CD14-positive monocyte (primary cell): ENCODE measurements at regions not wholly inside any gene's neighbourhood (a gene's known extent, or its start where the extent isn't known, plus 50 kb on each side); places are given as distances from the start of the nearest gene placed in this dataset.

Experiments used
- DNase-seq, 3 donors: peaks; one replicate each; pipeline ENCODE4 v3.0.0-alpha.2; 2011 to 2022
- H2AFZ ChIP-seq: 2 replicates; pipeline ENCODE4 v1.6.0; 2012; ENCODE audit warnings: mild to moderate bottlenecking, low read depth, low read length, inconsistent platforms; ENCODE audit not compliant: insufficient read depth, poor library complexity, severe bottlenecking
- H3K27ac ChIP-seq, 2 donors: 1 replicate in 1 of 2; 2 replicates in 1 of 2; pipeline ENCODE4 v1.5.1; 2012 to 2013; ENCODE audit warnings: low read length in 2 of 2, control low read depth in 1 of 2, inconsistent platforms in 1 of 2, low read depth in 1 of 2, mild to moderate bottlenecking in 1 of 2
- H3K27me3 ChIP-seq, 2 donors: one replicate each; pipeline versions ENCODE4 v1.6.0 to v1.6.1; 2011 to 2013; ENCODE audit warnings: low read length in 2 of 2; ENCODE audit not compliant: control insufficient read depth in 2 of 2, insufficient read depth in 2 of 2
- H3K36me3 ChIP-seq, 2 donors: replicated peaks in 1 of 2; 1 replicate in 1 of 2; 2 replicates in 1 of 2; pipeline versions ENCODE4 v1.5.1 to v1.6.1; 2012 to 2013; ENCODE audit warnings: low read length in 2 of 2, control low read depth in 1 of 2, inconsistent platforms in 1 of 2, mild to moderate bottlenecking in 1 of 2; ENCODE audit not compliant: insufficient read depth in 2 of 2, control insufficient read depth in 1 of 2
- H3K4me1 ChIP-seq, 2 donors: 1 replicate in 1 of 2; 2 replicates in 1 of 2; pipeline versions ENCODE4 v1.5.1 to v1.6.1; 2012 to 2013; ENCODE audit warnings: low read length in 2 of 2, control low read depth in 1 of 2, inconsistent platforms in 1 of 2, mild to moderate bottlenecking in 1 of 2, moderate library complexity in 1 of 2; ENCODE audit not compliant: insufficient read depth in 2 of 2, control insufficient read depth in 1 of 2
- H3K4me2 ChIP-seq: replicated peaks from 2 replicates; pipeline ENCODE3; 2012; ENCODE audit warnings: low read length, moderate library complexity, mild to moderate bottlenecking; ENCODE audit not compliant: poor library complexity, severe bottlenecking; ENCODE audit errors: extremely low read depth
- H3K4me3 ChIP-seq, 3 experiments: fragments of 200-600 bp in 1 of 3; sonication (generic) in 1 of 3; replicated peaks in 1 of 3; 1 replicate in 2 of 3; 2 replicates in 1 of 3; pipeline ENCODE4 v1.5.1; 2011 to 2013; ENCODE audit warnings: low read length in 3 of 3, mild to moderate bottlenecking in 3 of 3, control low read depth in 2 of 3, low read depth in 2 of 3, inconsistent platforms in 1 of 3, moderate library complexity in 1 of 3
- H3K79me2 ChIP-seq: 2 replicates; pipeline ENCODE4 v1.6.0; 2012; ENCODE audit warnings: mild to moderate bottlenecking, control low read depth, inconsistent platforms, low read length, moderate library complexity; ENCODE audit not compliant: insufficient read depth
- H3K9ac ChIP-seq: 2 replicates; pipeline ENCODE4 v1.6.0; 2017; ENCODE audit warnings: low read length, mild to moderate bottlenecking; ENCODE audit not compliant: insufficient read depth, poor library complexity, severe bottlenecking
- H3K9me3 ChIP-seq, 2 donors: replicated peaks in 1 of 2; 1 replicate in 1 of 2; 2 replicates in 1 of 2; pipeline versions ENCODE4 v1.5.1 to v1.6.1; 2012 to 2013; ENCODE audit warnings: low read length in 2 of 2, control low read depth in 1 of 2; ENCODE audit not compliant: control insufficient read depth in 1 of 2, insufficient read depth in 1 of 2
- H4K20me1 ChIP-seq: 2 replicates; pipeline ENCODE4 v1.6.0; 2012; ENCODE audit warnings: mild to moderate bottlenecking, low read length, control low read depth, moderate library complexity; ENCODE audit not compliant: insufficient read depth
- H3K27ac Mint-ChIP-seq, 7 donors: one replicate each; pipeline ENCODE4 v1.8.0; 2020; ENCODE audit warnings: mild to moderate bottlenecking in 7 of 7, mixed read lengths in 7 of 7, moderate library complexity in 6 of 7, inconsistent platforms in 2 of 7
- H3K27me3 Mint-ChIP-seq, 3 donors: one replicate each; pipeline ENCODE4 v1.8.0; 2021 to 2022; ENCODE audit warnings: low read depth in 3 of 3, mild to moderate bottlenecking in 3 of 3, mixed read lengths in 3 of 3, moderate library complexity in 3 of 3, inconsistent platforms in 1 of 3
- H3K36me3 Mint-ChIP-seq, 2 donors: one replicate each; pipeline ENCODE4 v1.8.0; 2020; ENCODE audit warnings: mixed read lengths in 2 of 2, inconsistent platforms in 1 of 2, mild to moderate bottlenecking in 1 of 2
- H3K4me1 Mint-ChIP-seq: one replicate; pipeline ENCODE4 v1.8.0; 2020; ENCODE audit warnings: mild to moderate bottlenecking, mixed read lengths
- H3K4me3 Mint-ChIP-seq, 2 donors: one replicate each; pipeline ENCODE4 v1.8.0; 2020; ENCODE audit warnings: mild to moderate bottlenecking in 2 of 2, mixed read lengths in 2 of 2, moderate library complexity in 1 of 2
- H3K9me3 Mint-ChIP-seq, 7 donors: one replicate each; pipeline ENCODE4 v1.8.0; 2020 to 2022; ENCODE audit warnings: mixed read lengths in 7 of 7, mild to moderate bottlenecking in 6 of 7, moderate library complexity in 6 of 7, inconsistent platforms in 2 of 7
- CTCF ChIP-seq: fragments of 200-600 bp; IDR thresholded peaks from one replicate; pipeline ENCODE4 v1.8.0; 2022; ENCODE audit warnings: antibody characterized with exemption, mild to moderate bottlenecking
- WGBS: methylation state at CpG from one replicate; pipeline ENCODE4 v1.1.5; 2013; ENCODE audit warnings: missing lambda C conversion rate; ENCODE audit not compliant: insufficient coverage; 5-methylcytosine and 5-hydroxymethylcytosine counted together
- intact Hi-C, 2 donors: fragments of 100-400 bp; cut with micrococcal nuclease; formaldehyde crosslinking; loops; one replicate each; pipeline versions ENCODE4 v1.15.0 to v1.15.1; 2023

GRCh38 chr3:61460636-61461035 lies 100.7 kb upstream of the PTPRG start:
- Histone ChIP-seq H2AFZ (no peak overlapping the region), H3K27ac (no peak overlapping the region), H3K9me3 (no peaks in the 10 kb centered on the region), H3K4me2 (no peak overlapping the region), H3K36me3 (no peaks in the 10 kb centered on the region), H3K27me3 (no peaks in the 10 kb centered on the region), H4K20me1 (no peaks in the 10 kb centered on the region), H3K9ac (no peak overlapping the region), H3K79me2 (no peaks in the 10 kb centered on the region), H3K4me3 (no peak overlapping the region), H3K4me1 (no peaks in the 10 kb centered on the region)
- no peaks in the 10 kb centered on the region for H3K4me1 Mint-ChIP-seq
- intact Hi-C loops: no loop called here
- H3K27ac Mint-ChIP-seq: no peak overlapping the region
- no peaks in the 10 kb centered on the region for H3K36me3 Mint-ChIP-seq
- no peak for TF ChIP-seq CTCF
- no peak overlapping the region for H3K4me3 Mint-ChIP-seq
- DNase-seq: no peak
- 100% methylated on average over 1 of the region's 2 CpGs for WGBS
- H3K27me3 Mint-ChIP-seq: peaks cover 0 to 5% (median 0%) of the 10 kb centered on the region in 3 donors
- H3K9me3 Mint-ChIP-seq: peaks cover 0 to 10% (median 5%) of the 10 kb centered on the region in 7 donors

GRCh38 chr3:61463191-61463590 lies 98.2 kb upstream of the PTPRG start:
- no peak overlapping the region for H3K9ac ChIP-seq
- no peak overlapping the region for H3K4me2 ChIP-seq
- peaks cover 0 to 5% (median 1%) of the 10 kb centered on the region in 3 donors for H3K27me3 Mint-ChIP-seq
- H3K79me2 ChIP-seq: no peaks in the 10 kb centered on the region
- H3K27me3 ChIP-seq: no peaks in the 10 kb centered on the region
- H3K4me1 Mint-ChIP-seq: no peaks in the 10 kb centered on the region
- H3K36me3 ChIP-seq: no peaks in the 10 kb centered on the region
- no peak for DNase-seq
- no peak overlapping the region for H3K4me3 Mint-ChIP-seq
- no peak overlapping the region for H3K27ac ChIP-seq
- TF ChIP-seq CTCF: no peak
- no peaks in the 10 kb centered on the region for H4K20me1 ChIP-seq
- H3K9me3 Mint-ChIP-seq: peaks cover 0 to 7% (median 4%) of the 10 kb centered on the region in 7 donors
- H3K9me3 ChIP-seq: no peaks in the 10 kb centered on the region
- intact Hi-C loops: no loop called here
- no peak overlapping the region for H2AFZ ChIP-seq
- no peaks in the 10 kb centered on the region for H3K36me3 Mint-ChIP-seq
- 63% methylated on average over 1 of the region's 1 CpG for WGBS
- no peak overlapping the region for H3K27ac Mint-ChIP-seq
- no peak overlapping the region for H3K4me3 ChIP-seq
- H3K4me1 ChIP-seq: no peaks in the 10 kb centered on the region
